GM12878 (cell line): ENCODE measurements at regions not wholly inside any gene's neighbourhood (a gene's known extent, or its start where the extent isn't known, plus 50 kb on each side); places are given as distances from the start of the nearest gene placed in this dataset.

ENCODE experiments used
- ATAC-seq: fragments of 200-7000 bp; cut with Tn5 transposase; 3 replicates; pipeline ENCODE4 v1.9.1; 2020; ENCODE audit warnings: mild to moderate bottlenecking, moderate library complexity
- BruUV-seq: library from RNA; stranded (reverse); fragments of 400-500 nt; replicated peaks from 2 replicates; lab custom pipeline; 2021; lab: Mats Ljungman, UMichigan
- CTCF ChIA-PET: fragments of 300-600 bp; sonication (Branson Sonifier 250); formaldehyde crosslinking; extraction: SDS; loops from one replicate; lab custom pipeline; 2021; ENCODE audit warnings: inconsistent platforms; lab: Yijun Ruan, JAX
- POLR2A ChIA-PET: fragments of 350-600 bp; formaldehyde crosslinking; extraction: SDS; loops from one replicate; lab custom pipeline; 2021; ENCODE audit warnings: inconsistent platforms; lab: Charles Lee
- RAD21 ChIA-PET: fragments of 300-600 bp; sonication (Branson Sonifier 250); formaldehyde crosslinking; loops from one replicate; lab custom pipeline; 2023; ENCODE audit warnings: antibody characterized with exemption; ENCODE audit not compliant: unreplicated experiment; lab: Charles Lee
- SMC1A ChIA-PET: fragments of 300-600 bp; sonication (Branson Sonifier 250); formaldehyde crosslinking; loops from one replicate; lab custom pipeline; 2023; ENCODE audit not compliant: unreplicated experiment, uncharacterized antibody; lab: Charles Lee
- DNase-seq: peaks from one replicate; pipeline ENCODE4 v3.0.0-alpha.2; 2011; ENCODE audit warnings: low read depth, low spot score
- FAIRE-seq: peaks from 3 replicates; lab custom pipeline; 2011; peaks lifted over from hg19 to GRCh38; lab: Jason Lieb, UNC
- H2AFZ ChIP-seq: 2 replicates; pipeline ENCODE4 v1.6.0; 2011; ENCODE audit warnings: low read depth, low read length, control low read depth; ENCODE audit not compliant: control insufficient read depth
- H3K27ac ChIP-seq: 2 replicates; pipeline ENCODE4 v1.5.1; 2011; ENCODE audit warnings: control low read depth; ENCODE audit not compliant: control insufficient read depth, insufficient read depth
- H3K27me3 ChIP-seq, 2 experiments: replicated peaks in 1 of 2; 2 replicates each; pipeline versions ENCODE4 v1.6.0 to v1.6.1; 2011; ENCODE audit warnings: low read length in 1 of 2; ENCODE audit not compliant: control insufficient read depth in 2 of 2, insufficient read depth in 2 of 2
- H3K36me3 ChIP-seq, 2 experiments: 2 replicates each; pipeline ENCODE4 v1.5.1; 2011; ENCODE audit warnings: low read length in 1 of 2; ENCODE audit not compliant: control insufficient read depth in 2 of 2, insufficient read depth in 2 of 2
- H3K4me1 ChIP-seq: 2 replicates; pipeline ENCODE4 v1.6.1; 2011; ENCODE audit warnings: mild to moderate bottlenecking, low read length, moderate library complexity, mixed read lengths; ENCODE audit not compliant: control insufficient read depth, insufficient read depth
- H3K4me2 ChIP-seq: 2 replicates; pipeline ENCODE4 v1.6.0; 2011; ENCODE audit warnings: control low read depth; ENCODE audit not compliant: control insufficient read depth, insufficient read depth
- H3K4me3 ChIP-seq: fragments of 200-600 bp; sonication (generic); 2 replicates; pipeline ENCODE4 v1.5.1; 2016
- H3K79me2 ChIP-seq: 2 replicates; pipeline ENCODE4 v1.6.0; 2011; ENCODE audit warnings: low read length; ENCODE audit not compliant: control insufficient read depth, insufficient read depth
- H3K9ac ChIP-seq: 2 replicates; pipeline ENCODE4 v1.8.0; 2011; ENCODE audit warnings: low read length, control low read depth, mixed read lengths; ENCODE audit not compliant: control insufficient read depth, insufficient read depth
- H3K9me3 ChIP-seq: replicated peaks from 3 replicates; pipeline ENCODE4 v1.5.1; 2011; ENCODE audit warnings: mild to moderate bottlenecking, low read length; ENCODE audit not compliant: control insufficient read depth, insufficient read depth
- H4K20me1 ChIP-seq: 2 replicates; pipeline ENCODE4 v1.6.0; 2011; ENCODE audit not compliant: control insufficient read depth, insufficient read depth
- CHD2 ChIP-seq: IDR thresholded peaks from 2 replicates; pipeline ENCODE4 v1.6.1; 2011; ENCODE audit warnings: low read depth, low read length, improper control_type of control experiment, borderline replicate concordance
- GATAD2B ChIP-seq: fragments of 450-650 bp; conservative IDR thresholded peaks from 2 replicates; pipeline ENCODE4 v1.6.1; 2017; ENCODE audit warnings: low read depth, mild to moderate bottlenecking, moderate library complexity
- MTA2 ChIP-seq: fragments of 450-650 bp; IDR thresholded peaks from 2 replicates; pipeline ENCODE4 v1.6.1; 2016; ENCODE audit warnings: low read depth, mild to moderate bottlenecking, moderate library complexity
- MYB ChIP-seq: fragments of 150-350 bp; IDR thresholded peaks from 2 replicates; pipeline ENCODE4 v1.6.1; 2014; ENCODE audit warnings: mild to moderate bottlenecking, low read depth, low read length, borderline replicate concordance
- NBN ChIP-seq: fragments of 450-650 bp; IDR thresholded peaks from 2 replicates; pipeline ENCODE4 v1.6.1; 2016
- NFYA ChIP-seq: IDR thresholded peaks from 2 replicates; pipeline ENCODE4 v1.6.1; 2011; ENCODE audit warnings: low read depth, mild to moderate bottlenecking, low read length, improper control_type of control experiment, borderline replicate concordance
- PAX5 ChIP-seq: IDR thresholded peaks from 2 replicates; pipeline ENCODE4 v1.6.1; 2011; ENCODE audit warnings: low read depth, low read length, borderline replicate concordance
- POLR2A ChIP-seq: IDR thresholded peaks from 2 replicates; pipeline ENCODE4 v1.6.1; 2011; ENCODE audit warnings: low read depth, mild to moderate bottlenecking, low read length
- POLR2AphosphoS5 ChIP-seq: IDR thresholded peaks from 2 replicates; pipeline ENCODE4 v1.6.1; 2011; ENCODE audit warnings: mild to moderate bottlenecking, low read length, inconsistent platforms
- SMAD5 ChIP-seq: IDR thresholded peaks from 2 replicates; pipeline ENCODE4 v1.6.1; 2016; ENCODE audit warnings: antibody characterized with exemption, low read depth
- TBL1XR1 ChIP-seq: IDR thresholded peaks from 2 replicates; pipeline ENCODE4 v1.6.1; 2012; ENCODE audit warnings: low read depth, low read length, improper control_type of control experiment
- TCF7 ChIP-seq: IDR thresholded peaks from 2 replicates; pipeline ENCODE4 v1.6.1; 2014; ENCODE audit warnings: antibody characterized with exemption, borderline replicate concordance
- ZNF24 ChIP-seq: fragments of 450-650 bp; IDR thresholded peaks from 2 replicates; pipeline ENCODE4 v1.6.1; 2017; ENCODE audit warnings: antibody characterized with exemption, mild to moderate bottlenecking
- WGBS: methylation state at CpG from one replicate; pipeline ENCODE4 v1.1.6; 2016; ENCODE audit warnings: low lambda C conversion rate; ENCODE audit not compliant: insufficient replicate concordance, insufficient coverage; ENCODE audit errors: missing lambda C conversion rate; 5-methylcytosine and 5-hydroxymethylcytosine counted together
- in situ Hi-C: fragments of 300-500 bp; cut with MboI; formaldehyde crosslinking; loops from 9 replicates; pipeline ENCODE4 v1.14.3; 2018; ENCODE audit warnings: mixed read lengths
- intact Hi-C: fragments of 100-400 bp; cut with micrococcal nuclease; formaldehyde crosslinking; loops from one replicate; pipeline ENCODE4 v1.14.2; 2022; ENCODE audit not compliant: unreplicated experiment
- TF ChIP-seq, protein P1 (sequence below): fragments of 450-650 bp; IDR thresholded peaks from 2 replicates; pipeline ENCODE4 v1.6.1; 2017; ENCODE audit warnings: antibody characterized with exemption, mild to moderate bottlenecking, moderate library complexity
- TF ChIP-seq, protein P2 (sequence below): fragments of 150-350 bp; IDR thresholded peaks from 2 replicates; pipeline ENCODE4 v1.6.1; 2016; ENCODE audit warnings: low read depth, low read length

DNA sequence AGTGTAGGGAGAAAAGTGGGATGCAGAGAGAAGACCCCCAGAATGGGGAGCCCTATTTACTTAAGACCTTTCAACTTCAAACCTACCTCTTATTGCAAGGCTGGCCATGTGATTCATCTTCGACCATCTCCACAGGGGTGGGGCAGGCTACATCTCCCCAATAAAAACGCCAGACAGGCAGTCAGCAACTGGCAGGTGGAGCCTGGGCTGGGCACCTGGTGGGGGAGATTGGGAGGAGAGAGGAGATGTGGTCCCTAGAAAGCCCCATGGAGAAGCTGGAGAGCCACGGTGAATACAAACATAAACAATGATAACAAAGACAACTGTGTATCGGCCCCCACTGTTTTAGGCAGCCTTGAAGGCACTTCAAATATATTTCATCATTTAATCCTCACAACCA is 336.7 kb upstream of the PROX1 start:
- POLR2A ChIA-PET: no interaction called here
- BruUV-seq: no TSS peak
- Histone ChIP-seq H4K20me1 (no peaks in the 10 kb centered on the region), H3K27me3 (no peaks in the 10 kb centered on the region; a peak in 1 of 4 replicates), H3K9me3 (no peaks in the 10 kb centered on the region), H3K27ac (no peak overlapping the region), H2AFZ (no peak overlapping the region), H3K4me1 (no peaks in the 10 kb centered on the region)
- FAIRE-seq (no peak), ATAC-seq (no peak), DNase-seq (no peak)
- 1% methylated on average over 4 of the region's 4 CpGs for WGBS
- TF ChIP-seq NFYA (no peak), POLR2A (no peak), ZNF24 (no peak), POLR2AphosphoS5 (no peak), SMAD5 (no peak), TBL1XR1 (no peak), MTA2 (no peak), GATAD2B (no peak), CHD2 (no peak), MYB (no peak), PAX5 (no peak), TCF7 (no peak), NBN (no peak)
- TF ChIP-seq, protein P1, sequence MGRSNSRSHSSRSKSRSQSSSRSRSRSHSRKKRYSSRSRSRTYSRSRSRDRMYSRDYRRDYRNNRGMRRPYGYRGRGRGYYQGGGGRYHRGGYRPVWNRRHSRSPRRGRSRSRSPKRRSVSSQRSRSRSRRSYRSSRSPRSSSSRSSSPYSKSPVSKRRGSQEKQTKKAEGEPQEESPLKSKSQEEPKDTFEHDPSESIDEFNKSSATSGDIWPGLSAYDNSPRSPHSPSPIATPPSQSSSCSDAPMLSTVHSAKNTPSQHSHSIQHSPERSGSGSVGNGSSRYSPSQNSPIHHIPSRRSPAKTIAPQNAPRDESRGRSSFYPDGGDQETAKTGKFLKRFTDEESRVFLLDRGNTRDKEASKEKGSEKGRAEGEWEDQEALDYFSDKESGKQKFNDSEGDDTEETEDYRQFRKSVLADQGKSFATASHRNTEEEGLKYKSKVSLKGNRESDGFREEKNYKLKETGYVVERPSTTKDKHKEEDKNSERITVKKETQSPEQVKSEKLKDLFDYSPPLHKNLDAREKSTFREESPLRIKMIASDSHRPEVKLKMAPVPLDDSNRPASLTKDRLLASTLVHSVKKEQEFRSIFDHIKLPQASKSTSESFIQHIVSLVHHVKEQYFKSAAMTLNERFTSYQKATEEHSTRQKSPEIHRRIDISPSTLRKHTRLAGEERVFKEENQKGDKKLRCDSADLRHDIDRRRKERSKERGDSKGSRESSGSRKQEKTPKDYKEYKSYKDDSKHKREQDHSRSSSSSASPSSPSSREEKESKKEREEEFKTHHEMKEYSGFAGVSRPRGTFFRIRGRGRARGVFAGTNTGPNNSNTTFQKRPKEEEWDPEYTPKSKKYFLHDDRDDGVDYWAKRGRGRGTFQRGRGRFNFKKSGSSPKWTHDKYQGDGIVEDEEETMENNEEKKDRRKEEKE: no peak
- TF ChIP-seq, protein P2, sequence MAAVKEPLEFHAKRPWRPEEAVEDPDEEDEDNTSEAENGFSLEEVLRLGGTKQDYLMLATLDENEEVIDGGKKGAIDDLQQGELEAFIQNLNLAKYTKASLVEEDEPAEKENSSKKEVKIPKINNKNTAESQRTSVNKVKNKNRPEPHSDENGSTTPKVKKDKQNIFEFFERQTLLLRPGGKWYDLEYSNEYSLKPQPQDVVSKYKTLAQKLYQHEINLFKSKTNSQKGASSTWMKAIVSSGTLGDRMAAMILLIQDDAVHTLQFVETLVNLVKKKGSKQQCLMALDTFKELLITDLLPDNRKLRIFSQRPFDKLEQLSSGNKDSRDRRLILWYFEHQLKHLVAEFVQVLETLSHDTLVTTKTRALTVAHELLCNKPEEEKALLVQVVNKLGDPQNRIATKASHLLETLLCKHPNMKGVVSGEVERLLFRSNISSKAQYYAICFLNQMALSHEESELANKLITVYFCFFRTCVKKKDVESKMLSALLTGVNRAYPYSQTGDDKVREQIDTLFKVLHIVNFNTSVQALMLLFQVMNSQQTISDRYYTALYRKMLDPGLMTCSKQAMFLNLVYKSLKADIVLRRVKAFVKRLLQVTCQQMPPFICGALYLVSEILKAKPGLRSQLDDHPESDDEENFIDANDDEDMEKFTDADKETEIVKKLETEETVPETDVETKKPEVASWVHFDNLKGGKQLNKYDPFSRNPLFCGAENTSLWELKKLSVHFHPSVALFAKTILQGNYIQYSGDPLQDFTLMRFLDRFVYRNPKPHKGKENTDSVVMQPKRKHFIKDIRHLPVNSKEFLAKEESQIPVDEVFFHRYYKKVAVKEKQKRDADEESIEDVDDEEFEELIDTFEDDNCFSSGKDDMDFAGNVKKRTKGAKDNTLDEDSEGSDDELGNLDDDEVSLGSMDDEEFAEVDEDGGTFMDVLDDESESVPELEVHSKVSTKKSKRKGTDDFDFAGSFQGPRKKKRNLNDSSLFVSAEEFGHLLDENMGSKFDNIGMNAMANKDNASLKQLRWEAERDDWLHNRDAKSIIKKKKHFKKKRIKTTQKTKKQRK: no peak
- TF ChIP-seq, all 136 proteins: peak for 0
- no peaks in the 10 kb centered on the region for H3K79me2 ChIP-seq
- SMC1A ChIA-PET: no interaction called here
- in situ Hi-C loops: no loop called here
- H3K4me2 ChIP-seq: no peak overlapping the region
- H3K4me3 ChIP-seq: no peak overlapping the region
- no peaks in the 10 kb centered on the region for H3K36me3 ChIP-seq
- CTCF ChIA-PET: no interaction called here
- RAD21 ChIA-PET: no interaction called here
- intact Hi-C loops: no loop called here
- H3K9ac ChIP-seq: no peak overlapping the region
